H1 (cell line): ENCODE measurements at regions not wholly inside any gene's neighbourhood (a gene's known extent, or its start where the extent isn't known, plus 50 kb on each side); places are given as distances from the start of the nearest gene placed in this dataset.

Experiments
- CTCF ChIA-PET: fragments of 300-600 bp; sonication (Branson Sonifier 250); formaldehyde crosslinking; loops from one replicate; lab custom pipeline; 2021; ENCODE audit not compliant: partially characterized antibody; lab: Charles Lee
- POLR2A ChIA-PET: fragments of 300-600 bp; sonication (Branson Sonifier 250); formaldehyde crosslinking; loops from one replicate; lab custom pipeline; 2021; ENCODE audit warnings: inconsistent platforms; ENCODE audit not compliant: partially characterized antibody; lab: Charles Lee
- DNase-seq, 2 experiments: peaks; one replicate each; pipeline versions ENCODE4 v3.0.0 to v3.0.0-alpha.2; 2010 to 2022; ENCODE audit warnings: low spot score in 2 of 2, low read depth in 1 of 2, mixed read lengths in 1 of 2
- FAIRE-seq: peaks from 2 replicates; lab custom pipeline; 2011; peaks lifted over from hg19 to GRCh38; lab: Jason Lieb, UNC
- H2AFZ ChIP-seq: 2 replicates; pipeline ENCODE4 v1.8.1; 2012; ENCODE audit warnings: low read length, inconsistent platforms
- H2AK5ac ChIP-seq: 2 replicates; pipeline ENCODE4 v1.6.1; 2013; ENCODE audit warnings: low read depth, low read length
- H2BK120ac ChIP-seq: replicated peaks from 2 replicates; pipeline ENCODE3; 2013; ENCODE audit warnings: low read depth, low read length, inconsistent platforms
- H2BK12ac ChIP-seq: 2 replicates; pipeline ENCODE4 v1.6.1; 2013; ENCODE audit warnings: low read depth, low read length
- H2BK15ac ChIP-seq: 2 replicates; pipeline ENCODE4 v1.6.1; 2013; ENCODE audit warnings: low read length
- H2BK20ac ChIP-seq: 2 replicates; pipeline ENCODE4 v1.6.1; 2013; ENCODE audit warnings: low read length
- H2BK5ac ChIP-seq: 2 replicates; pipeline ENCODE4 v1.6.1; 2013; ENCODE audit warnings: low read depth, low read length
- H3K14ac ChIP-seq: 2 replicates; pipeline ENCODE4 v1.6.1; 2013; ENCODE audit warnings: inconsistent platforms; ENCODE audit not compliant: insufficient read length
- H3K18ac ChIP-seq: 2 replicates; pipeline ENCODE4 v1.6.1; 2013; ENCODE audit warnings: low read length; ENCODE audit errors: extremely low read depth
- H3K23ac ChIP-seq: 2 replicates; pipeline ENCODE4 v1.6.1; 2013; ENCODE audit warnings: inconsistent platforms; ENCODE audit not compliant: insufficient read length
- H3K23me2 ChIP-seq: 2 replicates; pipeline ENCODE4 v1.6.1; 2013; ENCODE audit warnings: low read depth, low read length
- H3K27ac ChIP-seq: 2 replicates; pipeline ENCODE4 v1.6.1; 2011; ENCODE audit warnings: low read depth, low read length, inconsistent platforms
- H3K27me3 ChIP-seq, 4 experiments: replicated peaks in 1 of 4; 1 replicate in 1 of 4; 2 replicates in 3 of 4; pipeline versions ENCODE4 v1.6.1 to v1.8.1; 2011 to 2013; ENCODE audit warnings: low read length in 3 of 4, mild to moderate bottlenecking in 3 of 4, inconsistent platforms in 2 of 4, mixed read lengths in 2 of 4, moderate library complexity in 1 of 4; ENCODE audit not compliant: control insufficient read depth in 3 of 4, insufficient read depth in 3 of 4; ENCODE audit errors: extremely low read depth in 1 of 4
- H3K36me3 ChIP-seq, 4 experiments: 2 replicates each; pipeline versions ENCODE4 v1.6.1 to v1.8.1; 2011 to 2013; ENCODE audit warnings: mild to moderate bottlenecking in 4 of 4, low read length in 3 of 4, moderate library complexity in 2 of 4, control low read depth in 1 of 4, inconsistent platforms in 1 of 4; ENCODE audit not compliant: insufficient read depth in 4 of 4, control insufficient read depth in 2 of 4
- H3K4ac ChIP-seq: replicated peaks from 2 replicates; pipeline ENCODE3; 2013; ENCODE audit warnings: low read length, low read depth, mixed read lengths, inconsistent platforms; ENCODE audit not compliant: insufficient read length
- H3K4me1 ChIP-seq, 4 experiments: replicated peaks in 1 of 4; 1 replicate in 1 of 4; 2 replicates in 3 of 4; pipeline versions ENCODE4 v1.6.1 to v1.8.1; 2011 to 2013; ENCODE audit warnings: low read length in 3 of 4, inconsistent platforms in 2 of 4, mixed read lengths in 1 of 4; ENCODE audit not compliant: insufficient read depth in 4 of 4, control insufficient read depth in 3 of 4
- H3K4me2 ChIP-seq, 2 experiments: 2 replicates each; pipeline versions ENCODE4 v1.6.1 to v1.8.1; 2011 to 2013; ENCODE audit warnings: low read depth in 2 of 2, low read length in 2 of 2, control low read depth in 1 of 2, inconsistent platforms in 1 of 2, mild to moderate bottlenecking in 1 of 2; ENCODE audit not compliant: insufficient read depth in 1 of 2
- H3K4me3 ChIP-seq, 4 experiments: fragments of 200-600, 300-600 bp in 1 of 4; sonication (generic), shearing (Covaris generic), sonication (Bioruptor Twin) in 1 of 4; 2 replicates each; pipeline versions ENCODE4 v1.5.1 to v1.8.1; 2011 to 2016; ENCODE audit warnings: low read length in 4 of 4, low read depth in 3 of 4, control low read depth in 2 of 4, inconsistent platforms in 2 of 4, mild to moderate bottlenecking in 2 of 4, mixed read lengths in 1 of 4, moderate library complexity in 1 of 4; ENCODE audit not compliant: insufficient read depth in 2 of 4; ENCODE audit errors: extremely low read depth in 1 of 4
- H3K56ac ChIP-seq: replicated peaks from 2 replicates; pipeline ENCODE3; 2013; ENCODE audit warnings: low read depth, mild to moderate bottlenecking, mixed read lengths, low read length, inconsistent platforms; ENCODE audit not compliant: insufficient read length
- H3K79me1 ChIP-seq: 2 replicates; pipeline ENCODE4 v1.6.1; 2013; ENCODE audit warnings: low read depth, low read length, control low read depth
- H3K79me2 ChIP-seq, 2 experiments: 2 replicates each; pipeline versions ENCODE4 v1.6.1 to v1.8.1; 2012 to 2013; ENCODE audit warnings: low read length in 2 of 2, mild to moderate bottlenecking in 2 of 2, inconsistent platforms in 1 of 2; ENCODE audit not compliant: insufficient read depth in 2 of 2, control insufficient read depth in 1 of 2
- H3K9ac ChIP-seq, 4 experiments: replicated peaks in 1 of 4; 1 replicate in 1 of 4; 2 replicates in 3 of 4; pipeline versions ENCODE4 v1.6.1 to v1.8.1; 2011 to 2013; ENCODE audit warnings: low read depth in 3 of 4, low read length in 3 of 4, control low read depth in 2 of 4, mild to moderate bottlenecking in 2 of 4, moderate library complexity in 2 of 4, inconsistent platforms in 1 of 4; ENCODE audit errors: extremely low read depth in 1 of 4
- H3K9me3 ChIP-seq, 2 experiments: 2 replicates each; pipeline versions ENCODE4 v1.6.1 to v1.8.1; 2012 to 2013; ENCODE audit warnings: mild to moderate bottlenecking in 2 of 2, moderate library complexity in 2 of 2, control low read depth in 1 of 2, inconsistent platforms in 1 of 2, low read depth in 1 of 2, low read length in 1 of 2, mixed read lengths in 1 of 2; ENCODE audit not compliant: insufficient read depth in 2 of 2
- H4K20me1 ChIP-seq, 2 experiments: replicated peaks in 1 of 2; 2 replicates each; pipeline versions ENCODE3 to v1.8.1; 2011 to 2013; ENCODE audit warnings: inconsistent platforms in 2 of 2, low read length in 2 of 2, mild to moderate bottlenecking in 1 of 2; ENCODE audit not compliant: insufficient read depth in 2 of 2, control insufficient read depth in 1 of 2
- H4K5ac ChIP-seq: 2 replicates; pipeline ENCODE4 v1.6.1; 2013; ENCODE audit warnings: low read length, low read depth, mixed read lengths, inconsistent platforms; ENCODE audit not compliant: insufficient read length
- H4K8ac ChIP-seq: 2 replicates; pipeline ENCODE4 v1.8.0; 2013; ENCODE audit warnings: mild to moderate bottlenecking, moderate library complexity, low read length, inconsistent platforms; ENCODE audit not compliant: insufficient read depth; ENCODE audit errors: extremely low read depth
- H4K91ac ChIP-seq: replicated peaks from 2 replicates; pipeline ENCODE3; 2013; ENCODE audit warnings: low read length, mixed read lengths, inconsistent platforms; ENCODE audit not compliant: insufficient read length
- KDM1A ChIP-seq: fragments of 200-600, 300-600 bp; sonication (generic); IDR thresholded peaks from 2 replicates; pipeline ENCODE4 v1.7.1; 2016; ENCODE audit warnings: mild to moderate bottlenecking, low read length, borderline replicate concordance
- RNF2 ChIP-seq: fragments of 200-900, 300-1000 bp; sonication (generic); IDR thresholded peaks from 2 replicates; pipeline ENCODE4 v1.7.1; 2016; ENCODE audit warnings: borderline replicate concordance, low read depth, mild to moderate bottlenecking, antibody characterized with exemption, low read length; ENCODE audit not compliant: poor library complexity, severe bottlenecking; ENCODE audit errors: missing control alignments
- SIX5 ChIP-seq: IDR thresholded peaks from 2 replicates; pipeline ENCODE4 v1.6.1; 2011; ENCODE audit warnings: mild to moderate bottlenecking, low read depth, low read length
- WGBS, 2 experiments: shearing (Covaris generic) in 1 of 2; methylation state at CpG; one replicate each; pipeline versions ENCODE4 v1.1.6 to v1.1.7; 2013 to 2015; ENCODE audit warnings: low lambda C conversion rate in 2 of 2, mixed read lengths in 2 of 2, inconsistent platforms in 1 of 2, low coverage in 1 of 2, missing lambda C conversion rate in 1 of 2; ENCODE audit not compliant: insufficient replicate concordance in 2 of 2, insufficient coverage in 1 of 2, insufficient read length in 1 of 2; ENCODE audit errors: extremely low coverage in 1 of 2, missing lambda C conversion rate in 1 of 2; 5-methylcytosine and 5-hydroxymethylcytosine counted together

- peaks cover 0 to 3% (median 0%) of the 10 kb centered on the region in 4 experiments; a peak in 1 of 7 replicates for H3K4me1 ChIP-seq
- H3K36me3 ChIP-seq = no peaks in the 10 kb centered on the region
- DNase-seq = no peak
- no peaks in the 10 kb centered on the region for H3K23me2 ChIP-seq
- H3K23ac ChIP-seq = no peak overlapping the region
- H2BK15ac ChIP-seq = no peak overlapping the region
- no peak overlapping the region for H2AK5ac ChIP-seq
- no peak overlapping the region for H3K18ac ChIP-seq
- POLR2A ChIA-PET = no interaction called here
- H3K14ac ChIP-seq = no peak overlapping the region
- H3K27ac ChIP-seq = no peak overlapping the region
- H3K4ac ChIP-seq = no peak overlapping the region
- no peak overlapping the region for H3K4me3 ChIP-seq
- H2BK5ac ChIP-seq = no peak overlapping the region
- no peak overlapping the region for H4K91ac ChIP-seq
- no peak for TF ChIP-seq SIX5
- TF ChIP-seq KDM1A = no peak
- no peak for TF ChIP-seq RNF2
- TF ChIP-seq, all 59 proteins: peak for 0
- FAIRE-seq = no peak
- Histone ChIP-seq H3K9ac (no peak overlapping the region), H4K20me1 (no peaks in the 10 kb centered on the region), H3K79me2 (no peaks in the 10 kb centered on the region), H3K56ac (no peak overlapping the region), H3K9me3 (no peaks in the 10 kb centered on the region), H2AFZ (no peak overlapping the region), H3K79me1 (no peaks in the 10 kb centered on the region), H4K8ac (no peak overlapping the region), H2BK12ac (no peak overlapping the region), H4K5ac (no peak overlapping the region), H2BK20ac (no peak overlapping the region), H3K27me3 (no peaks in the 10 kb centered on the region), H3K4me2 (no peak overlapping the region), H2BK120ac (no peak overlapping the region)
- CTCF ChIA-PET = no interaction called here
- WGBS, 2 experiments = 92% methylated on average over 6 of the region's 6 CpGs; no CpG with 5 or more reads in 1 of the 2 experiments
Observed at GRCh38 chr2:4221845-4222244, 518.5 kb downstream of the DCDC2C start.
